Mucosa of rectum (tissue), 2 donors: ENCODE measurements at regions not wholly inside any gene's neighbourhood (a gene's known extent, or its start where the extent isn't known, plus 50 kb on each side); places are given as distances from the start of the nearest gene placed in this dataset.

Experiments
- H3K27ac ChIP-seq, 2 donors: one replicate each; pipeline ENCODE4 v1.7.0; 2013; ENCODE audit warnings: inconsistent platforms in 2 of 2, low read depth in 2 of 2, low read length in 2 of 2
- H3K27me3 ChIP-seq, 2 donors: one replicate each; pipeline ENCODE4 v1.7.0; 2013; ENCODE audit warnings: low read length in 2 of 2; ENCODE audit not compliant: control insufficient read depth in 2 of 2, insufficient read depth in 2 of 2
- H3K36me3 ChIP-seq, 2 donors: one replicate each; pipeline ENCODE4 v1.7.0; 2013; ENCODE audit warnings: low read length in 2 of 2; ENCODE audit not compliant: control insufficient read depth in 2 of 2, insufficient read depth in 2 of 2
- H3K4me1 ChIP-seq, 2 donors: one replicate each; pipeline ENCODE4 v1.7.0; 2013; ENCODE audit warnings: low read length in 2 of 2, mild to moderate bottlenecking in 1 of 2; ENCODE audit not compliant: control insufficient read depth in 2 of 2, insufficient read depth in 2 of 2
- H3K4me3 ChIP-seq, 2 donors: one replicate each; pipeline ENCODE4 v1.7.0; 2013; ENCODE audit warnings: low read length in 2 of 2
- H3K9ac ChIP-seq, 2 donors: one replicate each; pipeline ENCODE4 v1.7.0; 2013; ENCODE audit warnings: low read length in 2 of 2, low read depth in 1 of 2, mild to moderate bottlenecking in 1 of 2
- H3K9me3 ChIP-seq, 2 donors: one replicate each; pipeline ENCODE4 v1.7.0; 2013; ENCODE audit warnings: low read length in 2 of 2; ENCODE audit not compliant: control insufficient read depth in 2 of 2
- donor health status: healthy.
- donor health status: Normal muscosa, but diverticular disease.

DNA sequence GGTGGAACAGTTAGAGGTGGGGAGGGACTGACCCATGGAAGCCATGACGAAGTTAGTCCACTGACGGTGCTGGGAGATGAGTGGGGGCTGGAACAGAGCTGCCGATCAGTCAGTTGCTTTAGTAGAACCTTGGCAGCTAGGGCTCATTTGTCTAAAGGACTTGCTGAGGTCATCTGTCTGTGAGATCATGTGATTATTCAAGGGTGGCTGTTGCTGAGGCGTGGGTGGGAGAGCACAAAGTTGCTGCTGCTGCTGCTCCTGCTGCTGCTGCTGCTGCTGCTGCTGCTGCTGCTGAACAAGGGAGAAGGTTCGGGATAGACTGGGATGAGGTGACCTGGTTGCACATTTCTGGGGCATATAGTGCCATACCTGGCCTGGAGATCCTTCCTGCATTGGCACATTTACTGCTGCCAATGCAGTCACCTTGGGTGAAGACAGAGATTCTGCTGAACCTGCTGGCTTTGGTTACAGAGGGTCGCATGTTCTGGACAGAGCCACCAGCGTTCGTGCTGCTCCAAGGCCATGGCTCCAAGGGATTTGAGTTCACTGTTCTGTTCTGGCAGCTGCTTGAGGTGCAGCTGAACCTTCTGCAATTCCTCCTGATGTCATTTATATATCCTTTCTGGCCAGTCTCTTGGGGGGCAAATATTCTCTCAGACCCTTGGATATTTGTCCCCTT lies 840.5 kb downstream of the HACE1 start:
- Histone ChIP-seq H3K27ac (no peak overlapping the region), H3K4me3 (no peak overlapping the region), H3K9ac (no peak overlapping the region), H3K36me3 (no peaks in the 10 kb centered on the region), H3K27me3 (no peaks in the 10 kb centered on the region), H3K9me3 (no peaks in the 10 kb centered on the region), H3K4me1 (no peaks in the 10 kb centered on the region)

DNA sequence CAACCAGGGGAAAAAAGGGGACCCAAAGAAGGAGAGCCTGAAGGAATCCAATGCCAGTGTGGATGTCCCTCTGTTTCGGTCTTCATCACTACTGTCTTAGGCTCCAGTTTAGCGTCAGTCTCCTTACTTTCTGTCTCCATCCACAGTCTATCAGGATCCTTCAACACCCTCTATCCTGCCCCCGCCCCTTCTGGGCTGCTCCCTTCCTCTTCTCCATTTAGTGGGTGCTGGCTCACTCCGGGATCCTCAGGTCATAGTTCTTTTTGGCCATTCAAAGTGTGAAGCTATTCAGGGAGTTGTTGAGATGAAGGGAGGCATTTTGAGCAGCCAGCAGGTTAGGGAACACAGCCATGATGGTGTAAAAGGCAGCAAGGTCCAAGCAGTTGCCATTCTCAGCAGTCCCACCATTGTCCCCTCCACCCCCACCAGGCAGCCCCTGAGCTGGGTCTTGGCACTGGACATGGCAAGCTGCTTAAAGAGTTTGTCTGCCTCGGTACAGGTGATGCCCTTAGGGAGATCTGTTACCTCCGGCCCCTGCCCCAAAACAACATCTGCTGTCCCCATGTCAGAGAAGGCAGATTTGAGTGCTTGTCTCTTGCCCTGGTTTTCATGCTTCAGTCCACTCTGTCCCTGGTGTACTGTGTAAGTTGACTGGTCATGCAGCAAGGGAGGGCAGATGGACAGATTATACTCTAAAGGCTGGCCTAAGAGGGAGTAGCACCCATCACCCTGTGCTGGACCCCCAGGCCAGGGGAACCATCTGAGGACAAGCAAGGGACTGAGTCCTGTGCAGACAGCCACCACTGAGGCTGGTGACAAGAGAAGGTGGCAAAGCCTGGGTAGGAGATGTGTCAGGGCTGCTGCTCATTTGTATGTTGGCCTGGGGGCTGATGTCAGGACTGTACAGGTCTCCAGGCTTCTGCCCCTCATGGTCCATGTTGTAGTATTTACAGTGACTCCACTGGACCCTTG lies 842.0 kb downstream of the HACE1 start:
- Histone ChIP-seq H3K4me3 (no peak overlapping the region), H3K4me1 (no peaks in the 10 kb centered on the region)

DNA sequence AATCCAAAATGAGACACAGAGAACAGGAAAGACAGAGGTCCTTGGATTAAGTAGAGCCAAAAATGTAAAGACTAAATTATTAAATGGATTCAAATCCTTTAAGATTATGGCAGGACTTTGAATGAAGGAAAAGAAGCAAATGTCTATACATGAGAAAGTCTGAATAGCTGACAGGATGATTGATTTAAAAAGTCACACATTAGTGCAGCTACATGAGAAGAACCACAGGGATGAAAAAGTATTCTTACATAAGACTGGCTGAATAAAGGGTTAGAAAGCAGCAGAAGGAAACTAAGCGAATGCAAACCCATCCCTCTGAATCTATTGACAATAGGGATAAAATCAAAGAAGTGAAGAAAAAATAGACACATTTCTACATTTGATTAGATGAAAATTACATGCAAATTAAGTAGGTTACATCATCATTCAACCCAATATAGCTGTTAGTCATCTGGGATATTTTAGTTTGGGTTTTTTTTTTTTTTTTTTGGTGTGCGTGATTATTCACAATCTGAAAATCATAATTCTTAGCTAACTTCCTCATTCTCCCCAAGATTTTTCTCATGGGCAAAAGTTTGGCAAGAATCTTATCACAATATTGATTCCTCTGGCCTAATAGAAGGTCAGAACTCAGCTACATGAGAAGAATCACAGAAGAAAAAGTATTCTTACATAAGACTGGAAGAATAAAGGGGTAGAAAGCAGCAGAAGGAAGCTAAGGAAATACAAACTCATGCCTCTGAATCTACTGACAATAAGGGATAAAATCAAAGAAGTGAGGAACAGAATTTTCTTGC lies 845.4 kb downstream of the HACE1 start:
- Histone ChIP-seq H3K9me3 (no peaks in the 10 kb centered on the region), H3K27ac (no peak overlapping the region), H3K36me3 (no peaks in the 10 kb centered on the region), H3K27me3 (no peaks in the 10 kb centered on the region), H3K4me3 (no peak overlapping the region), H3K9ac (no peak overlapping the region), H3K4me1 (no peaks in the 10 kb centered on the region)

More for the DNA sequence above, 842.0 kb downstream of the HACE1 start:
- Histone ChIP-seq H3K27ac (no peak overlapping the region), H3K9me3 (no peaks in the 10 kb centered on the region), H3K9ac (no peak overlapping the region), H3K27me3 (no peaks in the 10 kb centered on the region), H3K36me3 (no peaks in the 10 kb centered on the region)

DNA sequence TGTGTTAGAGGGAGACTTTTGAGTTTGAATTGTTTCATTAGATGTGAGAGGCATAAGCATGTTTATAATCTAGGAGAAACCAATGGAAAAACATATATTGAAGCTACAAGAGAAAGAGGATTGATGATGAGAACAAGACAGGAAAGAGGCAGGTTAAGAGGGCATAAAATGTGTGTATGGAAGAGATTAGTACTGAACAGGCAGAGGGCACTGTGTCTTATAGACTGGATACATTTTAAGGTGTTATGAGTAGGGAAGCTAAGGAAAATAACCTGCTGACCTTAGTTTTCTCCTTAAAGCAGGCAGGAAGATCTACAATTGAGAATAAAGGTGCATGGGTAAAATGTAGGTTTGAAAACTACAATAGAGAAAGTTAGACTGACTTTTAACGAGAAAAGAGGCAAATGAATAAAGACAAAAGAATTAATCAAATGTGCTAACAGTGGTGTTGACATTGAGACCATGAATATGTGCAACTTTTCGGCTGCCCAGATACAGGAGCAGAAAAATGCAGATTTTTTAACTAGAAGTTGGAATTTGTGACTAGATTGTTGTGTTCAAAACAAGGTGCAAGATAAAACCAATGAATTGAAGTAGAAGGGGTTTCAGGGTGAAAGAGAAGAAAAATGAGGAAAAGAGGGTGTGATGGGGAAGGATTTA lies 846.3 kb downstream of the HACE1 start:
- H3K4me1 ChIP-seq = no peaks in the 10 kb centered on the region
- no peak overlapping the region for H3K27ac ChIP-seq
- H3K27me3 ChIP-seq = no peaks in the 10 kb centered on the region
- no peaks in the 10 kb centered on the region for H3K36me3 ChIP-seq
- H3K9me3 ChIP-seq = no peaks in the 10 kb centered on the region
- H3K9ac ChIP-seq = no peak overlapping the region
- no peak overlapping the region for H3K4me3 ChIP-seq

DNA sequence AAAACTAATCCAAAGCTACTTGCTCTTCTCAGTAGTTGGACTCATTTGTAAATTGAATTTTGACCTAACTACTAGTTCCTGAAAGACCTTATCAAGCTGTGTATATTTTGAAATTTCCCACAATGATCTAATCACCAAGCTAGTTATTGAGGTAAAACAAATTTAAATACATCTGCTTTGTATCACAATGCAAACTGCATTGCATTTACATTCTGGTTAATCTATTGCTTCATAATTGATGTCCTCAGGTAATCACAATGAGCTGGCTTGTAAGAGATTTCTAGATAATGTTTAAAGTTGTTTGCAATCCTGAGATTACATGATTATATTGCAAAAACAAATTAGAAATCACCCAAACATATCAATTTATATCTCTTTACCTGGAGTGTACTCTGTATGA lies 848.8 kb downstream of the HACE1 start:
- Histone ChIP-seq H3K27me3 (no peaks in the 10 kb centered on the region), H3K27ac (no peak overlapping the region), H3K9ac (no peak overlapping the region), H3K9me3 (no peaks in the 10 kb centered on the region), H3K4me3 (no peak overlapping the region), H3K36me3 (no peaks in the 10 kb centered on the region), H3K4me1 (no peaks in the 10 kb centered on the region)

DNA sequence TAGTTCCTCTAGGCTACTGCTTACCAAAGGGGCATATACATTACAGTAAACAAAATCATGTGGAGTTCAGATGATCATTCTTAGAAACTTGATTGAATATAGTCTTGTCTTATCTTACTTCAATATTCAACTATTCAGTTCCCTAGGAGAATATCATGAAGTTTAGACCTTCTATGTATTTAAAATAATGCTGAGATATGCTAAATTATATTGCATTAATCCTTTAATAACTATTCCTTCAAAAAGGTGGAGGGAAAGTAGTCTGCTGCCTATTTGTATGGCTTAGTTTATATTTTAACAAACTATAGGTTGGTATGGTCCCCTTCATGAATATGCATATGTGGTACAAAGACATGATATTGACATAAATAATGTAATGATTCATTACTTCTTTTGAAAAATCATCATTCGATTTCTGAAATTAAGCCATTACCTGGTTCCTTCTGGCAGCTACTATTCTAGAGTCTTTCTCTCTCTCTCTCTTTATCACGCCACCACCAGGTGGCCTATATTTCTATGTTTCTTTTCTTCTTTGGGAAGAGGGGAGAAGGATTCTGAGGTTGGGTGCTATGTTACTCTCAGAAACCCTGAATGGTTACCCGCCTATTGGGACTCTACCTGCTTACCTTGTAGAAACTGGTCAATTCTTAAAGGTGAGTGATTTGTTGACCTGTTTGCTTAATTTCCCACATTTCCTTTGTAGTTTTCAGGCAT lies 855.8 kb downstream of the HACE1 start:
- Histone ChIP-seq H3K4me1 (no peaks in the 10 kb centered on the region), H3K36me3 (no peaks in the 10 kb centered on the region), H3K27ac (no peak overlapping the region), H3K27me3 (no peaks in the 10 kb centered on the region), H3K4me3 (no peak overlapping the region), H3K9me3 (no peaks in the 10 kb centered on the region), H3K9ac (no peak overlapping the region)

DNA sequence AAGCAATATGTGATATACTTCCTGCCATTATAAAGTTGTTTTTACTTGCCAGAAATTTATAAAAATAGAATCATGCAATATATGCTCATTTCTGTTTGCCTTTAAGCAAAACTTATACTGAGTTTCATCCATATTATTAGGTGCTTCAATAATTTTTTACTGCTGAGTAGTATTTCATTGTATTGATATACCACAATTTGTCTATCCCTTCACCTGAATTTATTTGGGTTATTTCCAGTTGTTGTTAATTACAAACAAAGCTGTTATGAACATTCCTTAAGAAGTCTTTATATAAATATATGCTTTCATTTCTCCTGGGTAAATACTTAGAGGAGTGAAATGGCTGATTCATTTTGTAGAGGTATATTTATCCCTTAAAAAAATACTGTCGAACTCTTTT lies 864.1 kb downstream of the HACE1 start:
- H3K4me3 ChIP-seq = no peak overlapping the region
- H3K27ac ChIP-seq = no peak overlapping the region
- no peaks in the 10 kb centered on the region for H3K36me3 ChIP-seq
- H3K4me1 ChIP-seq = no peaks in the 10 kb centered on the region
- no peak overlapping the region for H3K9ac ChIP-seq
- no peaks in the 10 kb centered on the region for H3K9me3 ChIP-seq
- no peaks in the 10 kb centered on the region for H3K27me3 ChIP-seq

DNA sequence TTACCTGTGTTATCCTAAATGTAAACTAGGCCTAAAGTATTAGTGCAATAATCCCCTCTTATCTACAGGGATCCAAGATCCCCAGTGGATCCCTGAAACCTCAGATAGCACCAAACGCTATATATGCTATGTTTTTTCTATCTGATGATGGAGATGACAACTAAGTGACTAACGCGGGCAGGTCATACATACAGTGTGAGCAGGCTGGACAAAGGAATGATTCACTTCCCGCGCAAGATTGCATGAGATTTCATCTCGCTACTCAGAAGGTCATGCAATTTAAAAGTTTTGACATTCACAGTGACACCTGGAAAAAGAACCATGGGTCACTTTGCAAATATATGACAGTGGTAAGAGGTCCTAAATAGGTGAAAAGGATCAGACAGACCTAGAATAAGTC lies 875.9 kb downstream of the HACE1 start:
- no peak overlapping the region for H3K27ac ChIP-seq
- H3K9ac ChIP-seq = no peak overlapping the region
- H3K27me3 ChIP-seq = no peaks in the 10 kb centered on the region
- no peaks in the 10 kb centered on the region for H3K36me3 ChIP-seq
- no peaks in the 10 kb centered on the region for H3K4me1 ChIP-seq
- H3K9me3 ChIP-seq = no peaks in the 10 kb centered on the region
- H3K4me3 ChIP-seq = no peak overlapping the region

DNA sequence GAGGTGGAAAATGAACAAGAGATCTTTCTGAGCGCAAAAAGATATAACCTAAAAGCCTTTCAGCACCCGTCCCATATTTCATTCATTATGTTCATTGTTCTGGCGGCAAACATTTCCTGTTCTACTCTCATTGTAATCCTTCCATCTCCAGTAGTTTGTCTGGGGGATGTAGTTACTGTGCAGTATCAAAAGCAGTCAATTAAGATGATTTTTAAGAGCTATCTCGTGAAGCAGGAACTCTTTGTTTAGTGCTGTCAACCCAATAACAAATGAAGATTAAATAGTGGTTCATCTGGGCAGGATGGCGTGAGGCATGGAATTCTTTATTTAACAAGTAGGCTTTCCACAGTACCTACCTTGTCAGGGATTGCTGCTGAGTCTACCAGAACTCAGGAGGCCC lies 876.7 kb downstream of the HACE1 start:
- Histone ChIP-seq H3K36me3 (no peaks in the 10 kb centered on the region), H3K9me3 (no peaks in the 10 kb centered on the region), H3K27ac (no peak overlapping the region)

More for the DNA sequence above, 876.7 kb downstream of the HACE1 start:
- H3K4me3 ChIP-seq = no peak overlapping the region
- H3K4me1 ChIP-seq = no peaks in the 10 kb centered on the region
- H3K27me3 ChIP-seq = no peaks in the 10 kb centered on the region
- H3K9ac ChIP-seq = no peak overlapping the region
